GM23338 (cell line): ENCODE measurements at regions not wholly inside any gene's neighbourhood (a gene's known extent, or its start where the extent isn't known, plus 50 kb on each side); places are given as distances from the start of the nearest gene placed in this dataset.

ENCODE experiments used
- CREB1 ChIP-seq: fragments of 250-450 bp; sonication (Bioruptor Pico); IDR thresholded peaks from 2 replicates; pipeline ENCODE4 v1.5.0; 2020; ENCODE audit warnings: low read depth, mild to moderate bottlenecking, moderate library complexity
- CTCF ChIP-seq, 2 experiments: fragments of 200-600 bp in 1 of 2; sonication (generic) in 1 of 2; conservative IDR thresholded peaks; 2 replicates each; pipeline versions ENCODE4 v1.5.1 to v1.6.1; 2016 to 2017; ENCODE audit warnings: antibody characterized with exemption in 2 of 2, low read depth in 2 of 2, mild to moderate bottlenecking in 2 of 2, moderate library complexity in 1 of 2
- ETS1 ChIP-seq: IDR thresholded peaks from 2 replicates; pipeline ENCODE4 v1.6.1; 2016; ENCODE audit warnings: antibody characterized with exemption
- EZH2 ChIP-seq: fragments of 200-600 bp; sonication (generic); IDR thresholded peaks from one replicate; pipeline ENCODE4 v1.8.0; 2017; ENCODE audit warnings: antibody characterized with exemption, mild to moderate bottlenecking, low read depth; ENCODE audit not compliant: unreplicated experiment
- EZH2phosphoT487 ChIP-seq: fragments of 200-600 bp; sonication (generic); IDR thresholded peaks from one replicate; pipeline ENCODE4 v1.8.1; 2018; ENCODE audit warnings: antibody characterized with exemption; ENCODE audit not compliant: unreplicated experiment
- JUNB ChIP-seq: IDR thresholded peaks from one replicate; pipeline ENCODE4 v1.6.1; 2016; ENCODE audit warnings: antibody characterized with exemption; ENCODE audit not compliant: unreplicated experiment
- POLR2AphosphoS5 ChIP-seq: IDR thresholded peaks from 2 replicates; pipeline ENCODE4 v1.6.1; 2016; ENCODE audit warnings: antibody characterized with exemption, low read depth
- STAT1 ChIP-seq: IDR thresholded peaks from one replicate; pipeline ENCODE4 v1.6.1; 2016; ENCODE audit warnings: antibody characterized with exemption; ENCODE audit not compliant: unreplicated experiment
- ZNF114 ChIP-seq: fragments of 250-450 bp; sonication (Bioruptor Pico); IDR thresholded peaks from 2 replicates; pipeline ENCODE4 v1.5.0; 2020; ENCODE audit warnings: mild to moderate bottlenecking, moderate library complexity
- TF ChIP-seq, protein P1 (sequence below): IDR thresholded peaks from one replicate; pipeline ENCODE4 v1.6.1; 2018; ENCODE audit warnings: antibody characterized with exemption; ENCODE audit not compliant: unreplicated experiment
- TF ChIP-seq, protein P2 (sequence below): fragments of 250-450 bp; sonication (Bioruptor Pico); IDR thresholded peaks from 2 replicates; pipeline ENCODE4 v1.5.0; 2020; ENCODE audit warnings: mild to moderate bottlenecking, moderate library complexity

- no peak for TF ChIP-seq CTCF (conservative IDR thresholded peaks at IDR 0.05; ENCODE audit: low read depth in 2 of 2)
- TF ChIP-seq CREB1 (CRISPR knock-in tag) = no peak
- no peak for TF ChIP-seq JUNB
- no peak for TF ChIP-seq EZH2
- TF ChIP-seq, protein P1, sequence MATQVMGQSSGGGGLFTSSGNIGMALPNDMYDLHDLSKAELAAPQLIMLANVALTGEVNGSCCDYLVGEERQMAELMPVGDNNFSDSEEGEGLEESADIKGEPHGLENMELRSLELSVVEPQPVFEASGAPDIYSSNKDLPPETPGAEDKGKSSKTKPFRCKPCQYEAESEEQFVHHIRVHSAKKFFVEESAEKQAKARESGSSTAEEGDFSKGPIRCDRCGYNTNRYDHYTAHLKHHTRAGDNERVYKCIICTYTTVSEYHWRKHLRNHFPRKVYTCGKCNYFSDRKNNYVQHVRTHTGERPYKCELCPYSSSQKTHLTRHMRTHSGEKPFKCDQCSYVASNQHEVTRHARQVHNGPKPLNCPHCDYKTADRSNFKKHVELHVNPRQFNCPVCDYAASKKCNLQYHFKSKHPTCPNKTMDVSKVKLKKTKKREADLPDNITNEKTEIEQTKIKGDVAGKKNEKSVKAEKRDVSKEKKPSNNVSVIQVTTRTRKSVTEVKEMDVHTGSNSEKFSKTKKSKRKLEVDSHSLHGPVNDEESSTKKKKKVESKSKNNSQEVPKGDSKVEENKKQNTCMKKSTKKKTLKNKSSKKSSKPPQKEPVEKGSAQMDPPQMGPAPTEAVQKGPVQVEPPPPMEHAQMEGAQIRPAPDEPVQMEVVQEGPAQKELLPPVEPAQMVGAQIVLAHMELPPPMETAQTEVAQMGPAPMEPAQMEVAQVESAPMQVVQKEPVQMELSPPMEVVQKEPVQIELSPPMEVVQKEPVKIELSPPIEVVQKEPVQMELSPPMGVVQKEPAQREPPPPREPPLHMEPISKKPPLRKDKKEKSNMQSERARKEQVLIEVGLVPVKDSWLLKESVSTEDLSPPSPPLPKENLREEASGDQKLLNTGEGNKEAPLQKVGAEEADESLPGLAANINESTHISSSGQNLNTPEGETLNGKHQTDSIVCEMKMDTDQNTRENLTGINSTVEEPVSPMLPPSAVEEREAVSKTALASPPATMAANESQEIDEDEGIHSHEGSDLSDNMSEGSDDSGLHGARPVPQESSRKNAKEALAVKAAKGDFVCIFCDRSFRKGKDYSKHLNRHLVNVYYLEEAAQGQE = no peak
- no peak for TF ChIP-seq POLR2AphosphoS5
- TF ChIP-seq EZH2phosphoT487 = no peak
- TF ChIP-seq, protein P2, sequence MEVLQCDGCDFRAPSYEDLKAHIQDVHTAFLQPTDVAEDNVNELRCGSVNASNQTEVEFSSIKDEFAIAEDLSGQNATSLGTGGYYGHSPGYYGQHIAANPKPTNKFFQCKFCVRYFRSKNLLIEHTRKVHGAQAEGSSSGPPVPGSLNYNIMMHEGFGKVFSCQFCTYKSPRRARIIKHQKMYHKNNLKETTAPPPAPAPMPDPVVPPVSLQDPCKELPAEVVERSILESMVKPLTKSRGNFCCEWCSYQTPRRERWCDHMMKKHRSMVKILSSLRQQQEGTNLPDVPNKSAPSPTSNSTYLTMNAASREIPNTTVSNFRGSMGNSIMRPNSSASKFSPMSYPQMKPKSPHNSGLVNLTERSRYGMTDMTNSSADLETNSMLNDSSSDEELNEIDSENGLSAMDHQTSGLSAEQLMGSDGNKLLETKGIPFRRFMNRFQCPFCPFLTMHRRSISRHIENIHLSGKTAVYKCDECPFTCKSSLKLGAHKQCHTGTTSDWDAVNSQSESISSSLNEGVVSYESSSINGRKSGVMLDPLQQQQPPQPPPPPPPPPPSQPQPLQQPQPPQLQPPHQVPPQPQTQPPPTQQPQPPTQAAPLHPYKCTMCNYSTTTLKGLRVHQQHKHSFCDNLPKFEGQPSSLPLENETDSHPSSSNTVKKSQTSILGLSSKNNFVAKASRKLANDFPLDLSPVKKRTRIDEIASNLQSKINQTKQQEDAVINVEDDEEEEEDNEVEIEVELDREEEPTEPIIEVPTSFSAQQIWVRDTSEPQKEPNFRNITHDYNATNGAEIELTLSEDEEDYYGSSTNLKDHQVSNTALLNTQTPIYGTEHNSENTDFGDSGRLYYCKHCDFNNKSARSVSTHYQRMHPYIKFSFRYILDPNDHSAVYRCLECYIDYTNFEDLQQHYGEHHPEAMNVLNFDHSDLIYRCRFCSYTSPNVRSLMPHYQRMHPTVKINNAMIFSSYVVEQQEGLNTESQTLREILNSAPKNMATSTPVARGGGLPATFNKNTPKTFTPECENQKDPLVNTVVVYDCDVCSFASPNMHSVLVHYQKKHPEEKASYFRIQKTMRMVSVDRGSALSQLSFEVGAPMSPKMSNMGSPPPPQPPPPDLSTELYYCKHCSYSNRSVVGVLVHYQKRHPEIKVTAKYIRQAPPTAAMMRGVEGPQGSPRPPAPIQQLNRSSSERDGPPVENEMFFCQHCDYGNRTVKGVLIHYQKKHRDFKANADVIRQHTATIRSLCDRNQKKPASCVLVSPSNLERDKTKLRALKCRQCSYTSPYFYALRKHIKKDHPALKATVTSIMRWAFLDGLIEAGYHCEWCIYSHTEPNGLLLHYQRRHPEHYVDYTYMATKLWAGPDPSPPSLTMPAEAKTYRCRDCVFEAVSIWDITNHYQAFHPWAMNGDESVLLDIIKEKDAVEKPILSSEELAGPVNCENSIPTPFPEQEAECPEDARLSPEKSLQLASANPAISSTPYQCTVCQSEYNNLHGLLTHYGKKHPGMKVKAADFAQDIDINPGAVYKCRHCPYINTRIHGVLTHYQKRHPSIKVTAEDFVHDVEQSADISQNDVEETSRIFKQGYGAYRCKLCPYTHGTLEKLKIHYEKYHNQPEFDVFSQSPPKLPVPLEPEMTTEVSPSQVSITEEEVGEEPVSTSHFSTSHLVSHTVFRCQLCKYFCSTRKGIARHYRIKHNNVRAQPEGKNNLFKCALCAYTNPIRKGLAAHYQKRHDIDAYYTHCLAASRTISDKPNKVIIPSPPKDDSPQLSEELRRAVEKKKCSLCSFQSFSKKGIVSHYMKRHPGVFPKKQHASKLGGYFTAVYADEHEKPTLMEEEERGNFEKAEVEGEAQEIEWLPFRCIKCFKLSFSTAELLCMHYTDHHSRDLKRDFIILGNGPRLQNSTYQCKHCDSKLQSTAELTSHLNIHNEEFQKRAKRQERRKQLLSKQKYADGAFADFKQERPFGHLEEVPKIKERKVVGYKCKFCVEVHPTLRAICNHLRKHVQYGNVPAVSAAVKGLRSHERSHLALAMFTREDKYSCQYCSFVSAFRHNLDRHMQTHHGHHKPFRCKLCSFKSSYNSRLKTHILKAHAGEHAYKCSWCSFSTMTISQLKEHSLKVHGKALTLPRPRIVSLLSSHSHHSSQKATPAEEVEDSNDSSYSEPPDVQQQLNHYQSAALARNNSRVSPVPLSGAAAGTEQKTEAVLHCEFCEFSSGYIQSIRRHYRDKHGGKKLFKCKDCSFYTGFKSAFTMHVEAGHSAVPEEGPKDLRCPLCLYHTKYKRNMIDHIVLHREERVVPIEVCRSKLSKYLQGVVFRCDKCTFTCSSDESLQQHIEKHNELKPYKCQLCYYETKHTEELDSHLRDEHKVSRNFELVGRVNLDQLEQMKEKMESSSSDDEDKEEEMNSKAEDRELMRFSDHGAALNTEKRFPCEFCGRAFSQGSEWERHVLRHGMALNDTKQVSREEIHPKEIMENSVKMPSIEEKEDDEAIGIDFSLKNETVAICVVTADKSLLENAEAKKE (CRISPR knock-in tag) = no peak
- no peak for TF ChIP-seq ZNF114 (CRISPR knock-in tag)
- no peak for TF ChIP-seq ETS1
- no peak for TF ChIP-seq STAT1
These were observed 428.3 kb upstream of the NPVF start for GRCh38 chr7:25656581-25657026.
